Endothelial cell of umbilical vein (primary cell): ENCODE measurements at regions not wholly inside any gene's neighbourhood (a gene's known extent, or its start where the extent isn't known, plus 50 kb on each side); places are given as distances from the start of the nearest gene placed in this dataset.

ENCODE experiments used
- BruUV-seq: library from RNA; stranded (reverse); fragments of 400-500 nt; replicated peaks from 2 replicates; lab custom pipeline; 2021; lab: Mats Ljungman, UMichigan
- CTCF ChIA-PET: fragments of 300-600, 350-600 bp; sonication (Branson Sonifier 250); formaldehyde crosslinking; loops from one replicate; lab custom pipeline; 2021; ENCODE audit warnings: antibody characterized with exemption, inconsistent platforms; lab: Charles Lee
- POLR2A ChIA-PET: fragments of 300-600, 350-600 bp; sonication (Branson Sonifier 250); formaldehyde crosslinking; loops from one replicate; lab custom pipeline; 2021; ENCODE audit warnings: antibody characterized with exemption, inconsistent platforms; lab: Charles Lee
- DNase-seq: peaks from one replicate; pipeline ENCODE4 v3.0.0-alpha.2; 2011; ENCODE audit warnings: low read depth, low spot score
- FAIRE-seq: peaks from 2 replicates; lab custom pipeline; 2011; peaks lifted over from hg19 to GRCh38; lab: Jason Lieb, UNC
- H2AFZ ChIP-seq: 2 replicates; pipeline ENCODE4 v1.6.0; 2012; ENCODE audit warnings: low read depth, low read length, control low read depth, inconsistent platforms
- H3K27ac ChIP-seq: 2 replicates; pipeline ENCODE4 v1.5.1; 2011; ENCODE audit warnings: low read depth, mild to moderate bottlenecking, control low read depth, low read length, moderate library complexity; ENCODE audit not compliant: insufficient read depth
- H3K27me3 ChIP-seq, 2 experiments: 2 replicates each; pipeline versions ENCODE4 v1.6.0 to v1.6.1; 2011; ENCODE audit warnings: low read length in 2 of 2, mixed read lengths in 1 of 2; ENCODE audit not compliant: control insufficient read depth in 2 of 2, insufficient read depth in 2 of 2
- H3K36me3 ChIP-seq, 2 experiments: 2 replicates in 1 of 2; 3 replicates in 1 of 2; pipeline ENCODE4 v1.5.1; 2011; ENCODE audit warnings: low read length in 2 of 2, mild to moderate bottlenecking in 1 of 2, moderate library complexity in 1 of 2; ENCODE audit not compliant: control insufficient read depth in 2 of 2, insufficient read depth in 2 of 2; ENCODE audit errors: extremely low read depth in 1 of 2
- H3K4me1 ChIP-seq: 3 replicates; pipeline ENCODE4 v1.5.1; 2011; ENCODE audit warnings: mild to moderate bottlenecking, low read length; ENCODE audit not compliant: control insufficient read depth, insufficient read depth; ENCODE audit errors: extremely low read depth
- H3K4me2 ChIP-seq: 2 replicates; pipeline ENCODE4 v1.6.1; 2011; ENCODE audit warnings: low read length, control low read depth, mixed read lengths; ENCODE audit not compliant: insufficient read depth
- H3K4me3 ChIP-seq, 3 experiments: fragments of 200-600 bp in 1 of 3; sonication (generic), shearing (Covaris generic) in 1 of 3; replicated peaks in 1 of 3; 2 replicates each; pipeline ENCODE4 v1.5.1; 2011 to 2016; ENCODE audit warnings: control low read depth in 3 of 3, low read length in 3 of 3, mild to moderate bottlenecking in 2 of 3, inconsistent platforms in 1 of 3, low read depth in 1 of 3, moderate library complexity in 1 of 3; ENCODE audit not compliant: insufficient read depth in 1 of 3
- H3K79me2 ChIP-seq: 2 replicates; pipeline ENCODE4 v1.6.0; 2012; ENCODE audit warnings: low read length, inconsistent platforms; ENCODE audit not compliant: control insufficient read depth, insufficient read depth
- H3K9ac ChIP-seq: replicated peaks from 2 replicates; pipeline ENCODE3; 2011; ENCODE audit warnings: low read length, control low read depth; ENCODE audit not compliant: insufficient read depth; ENCODE audit errors: extremely low read depth
- H3K9me1 ChIP-seq: replicated peaks from 3 replicates; pipeline ENCODE4 v1.6.0; 2011; ENCODE audit warnings: mild to moderate bottlenecking, low read length; ENCODE audit not compliant: control insufficient read depth, insufficient read depth; ENCODE audit errors: extremely low read depth
- H3K9me3 ChIP-seq: replicated peaks from 2 replicates; pipeline ENCODE4 v1.5.1; 2012; ENCODE audit warnings: low read length, inconsistent platforms; ENCODE audit not compliant: control insufficient read depth, insufficient read depth
- H4K20me1 ChIP-seq: replicated peaks from 2 replicates; pipeline ENCODE3; 2011; ENCODE audit warnings: mild to moderate bottlenecking, low read length; ENCODE audit not compliant: control insufficient read depth, insufficient read depth; ENCODE audit errors: extremely low read depth
- EZH2 ChIP-seq: IDR thresholded peaks from 2 replicates; pipeline ENCODE4 v1.6.1; 2012; ENCODE audit warnings: borderline replicate concordance, low read depth, mild to moderate bottlenecking, moderate library complexity, low read length, inconsistent platforms; ENCODE audit not compliant: severe bottlenecking
- FOS ChIP-seq: IDR thresholded peaks from 2 replicates; pipeline ENCODE4 v1.6.1; 2011; ENCODE audit warnings: mild to moderate bottlenecking, low read length, moderate library complexity, borderline replicate concordance; ENCODE audit not compliant: insufficient read depth
- JUN ChIP-seq: IDR thresholded peaks from 2 replicates; pipeline ENCODE4 v1.6.1; 2011; ENCODE audit warnings: borderline replicate concordance, low read depth; ENCODE audit not compliant: insufficient read length, insufficient read depth
- MYC ChIP-seq: IDR thresholded peaks from one replicate; pipeline ENCODE4 v1.6.1; 2011; ENCODE audit warnings: mild to moderate bottlenecking, low read depth, low read length
- POLR2A ChIP-seq: IDR thresholded peaks from 2 replicates; pipeline ENCODE4 v1.6.1; 2012; ENCODE audit warnings: low read depth, mild to moderate bottlenecking, control low read depth, low read length
- POLR2AphosphoS5 ChIP-seq: IDR thresholded peaks from 2 replicates; pipeline ENCODE4 v1.6.1; 2012; ENCODE audit warnings: low read depth, mild to moderate bottlenecking, control low read depth, low read length, moderate library complexity; ENCODE audit not compliant: insufficient read depth
- dilution Hi-C: fragments of 300-500 bp; cut with MboI; formaldehyde crosslinking; loops from one replicate; pipeline ENCODE4 v1.15.0; 2019; ENCODE audit warnings: low sequenced_read_pairs; ENCODE audit not compliant: extremely low pct_ligation_motif_present
- intact Hi-C: fragments of 100-400 bp; cut with micrococcal nuclease; formaldehyde crosslinking; loops from one replicate; pipeline ENCODE4 v1.10.0; 2022
- TF ChIP-seq, protein P1 (sequence below): IDR thresholded peaks from 2 replicates; pipeline ENCODE4 v1.6.1; 2011; ENCODE audit not compliant: insufficient read depth, insufficient read length

- Histone ChIP-seq H3K9me1 (no peaks in the 10 kb centered on the region), H3K4me2 (no peak overlapping the region), H3K9me3 (no peaks in the 10 kb centered on the region), H4K20me1 (no peaks in the 10 kb centered on the region), H3K4me3 (no peak overlapping the region), H3K9ac (no peak overlapping the region), H3K36me3 (no peaks in the 10 kb centered on the region), H3K27ac (no peak overlapping the region), H3K79me2 (no peaks in the 10 kb centered on the region), H2AFZ (no peak overlapping the region), H3K27me3 (no peaks in the 10 kb centered on the region), H3K4me1 (no peaks in the 10 kb centered on the region)
- FAIRE-seq (no peak), DNase-seq (no peak)
- no TSS peak for BruUV-seq
- CTCF ChIA-PET, result no interaction called here
- TF ChIP-seq FOS, result no peak
- no peak for TF ChIP-seq JUN
- no peak for TF ChIP-seq EZH2
- no peak for TF ChIP-seq MYC
- TF ChIP-seq POLR2A, result no peak
- POLR2A ChIA-PET, result no interaction called here
- dilution Hi-C loops (no loop called here), intact Hi-C loops (no loop called here)
These were observed 83.7 kb upstream of the PTCHD4 start for GRCh38 chr6:48194596-48195295.

DNA sequence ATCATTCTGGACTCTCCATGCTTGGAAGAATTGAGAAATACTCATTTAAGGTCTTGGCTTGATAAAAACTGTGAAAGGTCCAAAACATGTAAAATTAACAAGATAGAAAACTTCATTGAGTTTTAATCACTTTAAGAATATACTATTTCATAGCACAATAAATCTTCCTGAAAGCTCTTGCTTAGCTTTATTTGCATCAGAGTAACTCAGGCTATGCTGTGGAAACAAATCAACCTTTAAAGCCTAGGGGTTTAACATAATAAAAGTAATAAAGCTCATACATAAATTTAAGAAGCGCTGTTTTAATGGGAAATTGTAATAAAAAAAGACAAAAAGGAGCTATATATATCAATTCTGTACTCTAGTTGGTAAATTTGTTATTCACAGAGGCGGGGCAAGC is 77.2 kb upstream of the PTCHD4 start:
- no TSS peak for BruUV-seq
- Histone ChIP-seq H3K27ac (no peak overlapping the region), H3K36me3 (no peaks in the 10 kb centered on the region), H3K9me3 (no peaks in the 10 kb centered on the region), H3K9me1 (no peaks in the 10 kb centered on the region), H3K9ac (no peak overlapping the region), H3K4me1 (no peaks in the 10 kb centered on the region), H4K20me1 (no peaks in the 10 kb centered on the region), H3K27me3 (no peaks in the 10 kb centered on the region), H3K4me2 (no peak overlapping the region), H3K79me2 (no peaks in the 10 kb centered on the region), H2AFZ (no peak overlapping the region), H3K4me3 (no peak overlapping the region)
- dilution Hi-C loops, result no loop called here
- intact Hi-C loops, result no loop called here
- POLR2A ChIA-PET, result no interaction called here
- CTCF ChIA-PET, result interaction anchor here (0.7 to 1.8 kb wide), 3 partner anchors 10 to 19 kb away, joined by 3 to 5 read pairs (median 3); no protein-coding TSS in a partner anchor
- FAIRE-seq (no peak), DNase-seq (no peak)
- TF ChIP-seq, protein P1, sequence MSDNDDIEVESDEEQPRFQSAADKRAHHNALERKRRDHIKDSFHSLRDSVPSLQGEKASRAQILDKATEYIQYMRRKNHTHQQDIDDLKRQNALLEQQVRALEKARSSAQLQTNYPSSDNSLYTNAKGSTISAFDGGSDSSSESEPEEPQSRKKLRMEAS, result no peak
- TF ChIP-seq POLR2AphosphoS5, result no peak
- TF ChIP-seq MYC, result no peak
- TF ChIP-seq EZH2, result no peak
